Keratinocyte (primary cell): ENCODE measurements at regions not wholly inside any gene's neighbourhood (a gene's known extent, or its start where the extent isn't known, plus 50 kb on each side); places are given as distances from the start of the nearest gene placed in this dataset.

Experiments
- DNase-seq: peaks from one replicate; pipeline ENCODE4 v3.0.0-alpha.2; 2011; ENCODE audit warnings: low read depth, missing footprints, low spot score
- FAIRE-seq: peaks from 2 replicates; lab custom pipeline; 2011; peaks lifted over from hg19 to GRCh38; lab: Jason Lieb, UNC
- H2AFZ ChIP-seq: 2 replicates; pipeline ENCODE4 v1.6.0; 2012; ENCODE audit warnings: low read length, control low read depth, inconsistent platforms; ENCODE audit not compliant: control insufficient read depth
- H3K27ac ChIP-seq: 2 replicates; pipeline ENCODE4 v1.5.1; 2011; ENCODE audit warnings: low read length; ENCODE audit not compliant: control insufficient read depth, insufficient read depth
- H3K27me3 ChIP-seq: 3 replicates; pipeline ENCODE4 v1.6.0; 2011; ENCODE audit warnings: low read length; ENCODE audit not compliant: control insufficient read depth, insufficient read depth; ENCODE audit errors: extremely low read depth
- H3K36me3 ChIP-seq, 2 experiments: 2 replicates in 1 of 2; 3 replicates in 1 of 2; pipeline ENCODE4 v1.5.1; 2011; ENCODE audit warnings: low read length in 2 of 2, mild to moderate bottlenecking in 1 of 2; ENCODE audit not compliant: control insufficient read depth in 2 of 2, insufficient read depth in 2 of 2; ENCODE audit errors: extremely low read depth in 1 of 2
- H3K4me1 ChIP-seq: 3 replicates; pipeline ENCODE4 v1.5.1; 2011; ENCODE audit warnings: low read length; ENCODE audit not compliant: control insufficient read depth, insufficient read depth; ENCODE audit errors: extremely low read depth
- H3K4me2 ChIP-seq: 3 replicates; pipeline ENCODE4 v1.6.0; 2011; ENCODE audit warnings: low read depth, low read length; ENCODE audit not compliant: control insufficient read depth, insufficient read depth; ENCODE audit errors: extremely low read depth
- H3K4me3 ChIP-seq, 3 experiments: fragments of 200-600 bp in 1 of 3; sonication (generic) in 1 of 3; 2 replicates in 2 of 3; 3 replicates in 1 of 3; pipeline ENCODE4 v1.5.1; 2011 to 2016; ENCODE audit warnings: low read length in 3 of 3, mild to moderate bottlenecking in 3 of 3, control low read depth in 2 of 3, inconsistent platforms in 1 of 3, low read depth in 1 of 3, mixed read lengths in 1 of 3, mixed run types in 1 of 3, moderate library complexity in 1 of 3; ENCODE audit not compliant: control insufficient read depth in 2 of 3, insufficient read depth in 2 of 3; ENCODE audit errors: extremely low read depth in 1 of 3
- H3K79me2 ChIP-seq: 2 replicates; pipeline ENCODE4 v1.6.0; 2012; ENCODE audit warnings: low read length; ENCODE audit not compliant: control insufficient read depth, insufficient read depth
- H3K9ac ChIP-seq: 3 replicates; pipeline ENCODE4 v1.6.0; 2011; ENCODE audit warnings: low read length; ENCODE audit not compliant: control insufficient read depth, insufficient read depth; ENCODE audit errors: extremely low read depth
- H3K9me1 ChIP-seq: 3 replicates; pipeline ENCODE4 v1.6.0; 2011; ENCODE audit warnings: low read length; ENCODE audit not compliant: control insufficient read depth, insufficient read depth; ENCODE audit errors: extremely low read depth
- H3K9me3 ChIP-seq: 2 replicates; pipeline ENCODE4 v1.5.1; 2012; ENCODE audit warnings: low read depth, low read length; ENCODE audit not compliant: control insufficient read depth
- H4K20me1 ChIP-seq: 3 replicates; pipeline ENCODE4 v1.6.0; 2011; ENCODE audit warnings: low read length; ENCODE audit not compliant: control insufficient read depth, insufficient read depth; ENCODE audit errors: extremely low read depth
- CTCF ChIP-seq, 3 experiments: IDR thresholded peaks in 1 of 3; conservative IDR thresholded peaks in 1 of 3; optimal IDR thresholded peaks in 1 of 3; 2 replicates in 2 of 3; 3 replicates in 1 of 3; pipeline versions ENCODE3 to v1.5.1; 2011; ENCODE audit warnings: low read length in 3 of 3, mild to moderate bottlenecking in 3 of 3, moderate library complexity in 2 of 3, control low read depth in 1 of 3, inconsistent platforms in 1 of 3; ENCODE audit not compliant: insufficient read depth in 2 of 3; ENCODE audit errors: extremely low read depth in 1 of 3
- EZH2 ChIP-seq: IDR thresholded peaks from one replicate; pipeline ENCODE4 v1.6.1; 2012; ENCODE audit warnings: inconsistent platforms, mild to moderate bottlenecking, low read length, moderate library complexity
- dilution Hi-C: fragments of 300-500 bp; cut with MboI; formaldehyde crosslinking; loops from one replicate; pipeline ENCODE4 v1.7.0; 2020; ENCODE audit warnings: low sequenced_read_pairs; ENCODE audit not compliant: extremely low pct_ligation_motif_present

- no peak overlapping the region for H3K9ac ChIP-seq
- FAIRE-seq: no peak
- dilution Hi-C loops: no loop called here
Measured at GRCh38 chr4:83677656-83678055, 141.7 kb downstream of the GPAT3 start.

GRCh38 chr4:83664741-83665140 is 128.8 kb downstream of the GPAT3 start:
- Histone ChIP-seq H4K20me1 (no peaks in the 10 kb centered on the region), H3K36me3 (no peaks in the 10 kb centered on the region), H3K9me1 (no peaks in the 10 kb centered on the region), H3K27ac (no peak overlapping the region), H2AFZ (no peak overlapping the region), H3K27me3 (no peaks in the 10 kb centered on the region), H3K4me2 (no peak overlapping the region), H3K9ac (no peak overlapping the region), H3K9me3 (no peaks in the 10 kb centered on the region), H3K79me2 (no peaks in the 10 kb centered on the region), H3K4me3 (no peak overlapping the region), H3K4me1 (no peaks in the 10 kb centered on the region)
- dilution Hi-C loops: no loop called here
- TF ChIP-seq EZH2 (no peak), CTCF (optimal IDR thresholded peaks at IDR 0.05 in 1 of 3, IDR thresholded peaks at IDR 0.05 in 1 of 3, conservative IDR thresholded peaks at IDR 0.05 in 1 of 3; ENCODE audit: extremely low read depth in 1 of 3, insufficient read depth in 2 of 3, low read length in 3 of 3) (no peak)
- FAIRE-seq (no peak), DNase-seq (no peak)

More at GRCh38 chr4:83677656-83678055, 141.7 kb downstream of the GPAT3 start:
- Histone ChIP-seq H3K27ac (no peak overlapping the region), H2AFZ (no peak overlapping the region), H3K4me2 (no peak overlapping the region), H4K20me1 (no peaks in the 10 kb centered on the region), H3K4me1 (no peaks in the 10 kb centered on the region), H3K4me3 (no peak overlapping the region), H3K36me3 (no peaks in the 10 kb centered on the region), H3K9me1 (no peaks in the 10 kb centered on the region), H3K27me3 (peaks cover 4% of the 10 kb centered on the region), H3K79me2 (no peaks in the 10 kb centered on the region), H3K9me3 (no peaks in the 10 kb centered on the region)
- DNase-seq: no peak
- no peak for TF ChIP-seq EZH2

DNA sequence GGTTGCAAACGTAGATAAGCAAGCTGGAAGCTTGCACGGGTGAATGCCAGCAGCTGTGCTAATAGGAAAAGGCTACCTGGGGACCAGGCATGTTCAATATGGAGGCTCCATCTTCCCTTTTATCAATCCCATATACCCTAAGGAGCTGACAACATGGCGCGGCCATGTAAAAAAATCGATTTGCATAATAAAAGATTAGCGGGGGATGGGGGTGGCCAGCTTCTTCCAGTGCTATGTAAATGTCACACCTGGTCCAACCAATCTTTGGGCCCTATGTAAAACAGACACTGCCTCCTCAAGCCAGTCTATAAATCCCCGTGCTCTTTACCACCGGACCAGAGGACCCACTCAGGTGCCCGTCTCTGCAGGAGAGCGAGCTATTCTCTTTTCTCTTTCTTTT is 128.2 kb downstream of the GPAT3 start:
- H2AFZ ChIP-seq: no peak overlapping the region
- H3K79me2 ChIP-seq: no peaks in the 10 kb centered on the region
- dilution Hi-C loops: no loop called here
- H3K36me3 ChIP-seq: no peaks in the 10 kb centered on the region
- no peak for TF ChIP-seq EZH2
- no peak for TF ChIP-seq CTCF (optimal IDR thresholded peaks at IDR 0.05 in 1 of 3, IDR thresholded peaks at IDR 0.05 in 1 of 3, conservative IDR thresholded peaks at IDR 0.05 in 1 of 3; ENCODE audit: extremely low read depth in 1 of 3, insufficient read depth in 2 of 3, low read length in 3 of 3)
- no peaks in the 10 kb centered on the region for H3K4me1 ChIP-seq
- no peaks in the 10 kb centered on the region for H3K9me3 ChIP-seq
- no peaks in the 10 kb centered on the region for H3K9me1 ChIP-seq
- no peak for DNase-seq
- no peaks in the 10 kb centered on the region for H4K20me1 ChIP-seq
- H3K9ac ChIP-seq: no peak overlapping the region
- no peak for FAIRE-seq
- H3K4me3 ChIP-seq: no peak overlapping the region
- no peak overlapping the region for H3K27ac ChIP-seq
- no peak overlapping the region for H3K4me2 ChIP-seq
- H3K27me3 ChIP-seq: no peaks in the 10 kb centered on the region
